Urothelium cell line (cell line): ENCODE measurements at regions not wholly inside any gene's neighbourhood (a gene's known extent, or its start where the extent isn't known, plus 50 kb on each side); places are given as distances from the start of the nearest gene placed in this dataset.
"Not testable (repeated sequence)": the region's sequence is repeated elsewhere in the genome, so short reads cannot be mapped to it uniquely, and the experiment has no call there.

ENCODE experiments used
- DNase-seq: peaks from one replicate; pipeline ENCODE4 v3.0.0; 2011; ENCODE audit warnings: low spot score, mixed read lengths
- FAIRE-seq: peaks from 2 replicates; lab custom pipeline; 2011; peaks lifted over from hg19 to GRCh38; lab: Jason Lieb, UNC

GRCh38 chr3:20316238-20316637, 130.2 kb upstream of the SGO1 start:
- DNase-seq: no peak
- FAIRE-seq: no peak

- DNase-seq (no peak), FAIRE-seq (no peak)
These were observed 124.6 kb upstream of the SGO1 start for GRCh38 chr3:20310629-20311028.

- FAIRE-seq (no peak), DNase-seq (no peak)
These were observed 121.4 kb upstream of the SGO1 start for GRCh38 chr3:20307383-20307782.

GRCh38 chr3:20305647-20306046, 119.6 kb upstream of the SGO1 start:
- FAIRE-seq: no peak
- DNase-seq: no peak

- DNase-seq (no peak), FAIRE-seq (no peak)
These were observed 116.8 kb upstream of the SGO1 start for GRCh38 chr3:20302766-20303165.

GRCh38 chr3:20288050-20288449, 102.0 kb upstream of the SGO1 start:
- DNase-seq (no peak), FAIRE-seq (no peak)

GRCh38 chr3:20280257-20280656, 94.3 kb upstream of the SGO1 start:
- FAIRE-seq: no peak

GRCh38 chr3:20265977-20266376, 80.0 kb upstream of the SGO1 start:
- not testable (repeated sequence) for DNase-seq, FAIRE-seq

More at GRCh38 chr3:20280257-20280656, 94.3 kb upstream of the SGO1 start:
- no peak for DNase-seq

GRCh38 chr3:20264900-20265567, 79.0 kb upstream of the SGO1 start:
- FAIRE-seq (no peak), DNase-seq (no peak)

- no peak for FAIRE-seq
- DNase-seq: no peak
These were observed 72.4 kb upstream of the SGO1 start for GRCh38 chr3:20258371-20258770.

- FAIRE-seq (no peak), DNase-seq (no peak)
These were observed 70.1 kb upstream of the SGO1 start for GRCh38 chr3:20256144-20256543.

- FAIRE-seq (no peak), DNase-seq (no peak)
These were observed 68.5 kb upstream of the SGO1 start for GRCh38 chr3:20254268-20255117.

- no peak for DNase-seq
- no peak for FAIRE-seq
These were observed 64.8 kb upstream of the SGO1 start for GRCh38 chr3:20250786-20251185.

GRCh38 chr3:20250314-20250713, 64.3 kb upstream of the SGO1 start:
- DNase-seq (no peak), FAIRE-seq (no peak)

- no peak for FAIRE-seq
- no peak for DNase-seq
These were observed 60.7 kb upstream of the SGO1 start for GRCh38 chr3:20246662-20247061.

- no peak for DNase-seq
- no peak for FAIRE-seq
These were observed 59.8 kb upstream of the SGO1 start for GRCh38 chr3:20245781-20246180.

- FAIRE-seq: no peak
- DNase-seq: no peak
These were observed 54.3 kb upstream of the SGO1 start for GRCh38 chr3:20240154-20240883.

- FAIRE-seq, DNase-seq: not testable (repeated sequence)
These were observed 52.2 kb upstream of the SGO1 start for GRCh38 chr3:20238199-20238598.

GRCh38 chr3:20236603-20237002, 50.6 kb upstream of the SGO1 start:
- FAIRE-seq (no peak), DNase-seq (no peak)
